Stromal cell of bone marrow (primary cell): ENCODE measurements at regions not wholly inside any gene's neighbourhood (a gene's known extent, or its start where the extent isn't known, plus 50 kb on each side); places are given as distances from the start of the nearest gene placed in this dataset.

Source experiments
- DNase-seq: peaks from one replicate; pipeline ENCODE4 v3.0.0-alpha.2; 2012; ENCODE audit warnings: low read depth

DNA sequence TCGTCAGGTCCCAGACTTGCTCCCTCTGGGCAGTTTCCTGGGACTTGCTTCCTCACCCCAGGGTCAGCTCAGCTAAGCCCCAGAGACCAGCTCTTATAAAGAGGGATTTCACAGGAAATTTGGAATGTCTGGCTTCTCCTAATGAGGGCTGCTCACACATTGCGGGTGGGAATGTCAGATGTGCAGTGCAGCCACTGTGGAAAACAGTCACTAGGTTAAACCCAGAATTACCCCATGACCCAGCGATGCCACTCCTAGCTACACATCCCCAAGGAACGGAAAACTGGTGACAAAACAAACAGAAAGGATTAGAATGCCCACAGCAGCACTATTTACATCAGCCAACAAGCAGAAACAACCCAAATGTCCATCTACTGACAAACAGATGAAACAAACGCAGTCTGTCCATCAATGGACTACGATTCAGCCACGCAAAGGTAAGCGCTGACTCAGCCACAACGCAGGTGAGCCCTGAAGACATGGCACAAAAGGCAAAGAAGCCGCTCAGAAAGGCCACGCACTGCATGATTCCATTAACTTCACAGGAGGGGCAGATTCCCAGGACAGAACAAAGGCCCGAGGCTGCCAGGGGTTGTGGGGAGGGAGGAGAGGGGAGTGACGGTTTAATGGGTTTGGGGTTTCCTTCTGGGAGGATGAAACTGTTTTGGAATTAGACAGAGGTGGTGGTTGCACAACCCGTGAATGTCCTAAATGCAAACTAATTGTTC lies 63.0 kb downstream of the NCOR2 start:
- no peak for DNase-seq

DNA sequence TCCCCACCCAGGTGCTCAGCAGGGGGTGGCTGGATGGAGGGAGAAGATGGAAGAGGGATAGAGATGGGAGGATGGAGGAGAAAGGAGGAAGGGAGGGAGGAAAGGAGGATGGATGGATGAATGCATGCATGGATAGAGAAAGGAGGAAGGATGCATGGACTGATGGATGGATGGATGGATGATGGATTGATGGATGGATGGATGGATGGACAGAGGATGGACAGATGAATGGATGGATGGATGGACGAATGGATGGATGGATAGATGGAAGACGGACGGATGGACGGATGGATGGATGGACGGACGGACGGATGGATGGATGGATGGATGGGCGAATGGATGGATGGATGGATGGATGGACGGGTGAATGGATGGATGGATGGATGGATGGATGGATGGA lies 64.1 kb downstream of the NCOR2 start:
- no peak for DNase-seq

- DNase-seq: no peak
These were observed 65.0 kb downstream of the NCOR2 start for GRCh38 chr12:124502379-124502778.

- DNase-seq: no peak
These were observed 65.6 kb downstream of the NCOR2 start for GRCh38 chr12:124501827-124502226.

DNA sequence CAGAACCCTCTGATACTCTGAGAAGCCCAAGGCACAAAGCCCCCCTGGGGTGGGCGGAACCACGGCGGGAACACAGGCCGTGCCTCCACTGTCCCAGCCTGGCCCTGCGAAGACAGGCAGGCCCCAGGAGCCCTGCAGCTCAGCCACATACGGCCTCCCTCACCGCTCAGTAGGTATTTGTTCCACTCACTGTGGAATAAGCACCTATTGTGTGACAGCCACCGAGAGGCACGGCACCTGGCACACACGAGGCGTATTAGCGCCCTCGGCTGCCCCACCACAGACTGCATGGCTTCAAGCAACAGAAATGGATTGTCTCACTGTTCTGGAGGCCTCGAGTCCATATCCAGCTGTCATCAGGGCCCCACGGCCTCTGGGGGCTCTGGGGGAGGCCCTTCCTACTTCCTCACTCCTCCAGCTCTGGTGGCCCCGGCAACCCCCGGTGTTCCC lies 66.3 kb downstream of the NCOR2 start:
- no peak for DNase-seq

DNA sequence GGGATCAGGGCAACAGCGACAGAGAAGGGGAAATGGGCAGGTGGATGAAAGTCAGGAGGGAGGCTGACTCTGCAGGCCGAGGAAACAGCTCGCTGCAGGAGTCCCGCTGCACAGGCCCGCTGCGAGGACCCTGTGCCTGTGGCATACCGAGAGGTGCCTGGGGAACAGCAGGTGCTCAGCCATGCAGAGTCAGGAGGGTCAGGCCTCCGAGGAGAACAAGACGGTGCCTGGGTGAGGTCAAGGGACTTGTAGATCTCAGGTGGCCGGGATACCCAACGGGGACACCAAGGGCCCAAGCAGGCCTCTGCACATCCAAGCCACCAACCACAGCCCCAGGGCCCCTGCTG lies 67.5 kb downstream of the NCOR2 start:
- no peak for DNase-seq

GRCh38 chr12:124499190-124499753 lies 68.1 kb downstream of the NCOR2 start:
- DNase-seq: no peak

DNA sequence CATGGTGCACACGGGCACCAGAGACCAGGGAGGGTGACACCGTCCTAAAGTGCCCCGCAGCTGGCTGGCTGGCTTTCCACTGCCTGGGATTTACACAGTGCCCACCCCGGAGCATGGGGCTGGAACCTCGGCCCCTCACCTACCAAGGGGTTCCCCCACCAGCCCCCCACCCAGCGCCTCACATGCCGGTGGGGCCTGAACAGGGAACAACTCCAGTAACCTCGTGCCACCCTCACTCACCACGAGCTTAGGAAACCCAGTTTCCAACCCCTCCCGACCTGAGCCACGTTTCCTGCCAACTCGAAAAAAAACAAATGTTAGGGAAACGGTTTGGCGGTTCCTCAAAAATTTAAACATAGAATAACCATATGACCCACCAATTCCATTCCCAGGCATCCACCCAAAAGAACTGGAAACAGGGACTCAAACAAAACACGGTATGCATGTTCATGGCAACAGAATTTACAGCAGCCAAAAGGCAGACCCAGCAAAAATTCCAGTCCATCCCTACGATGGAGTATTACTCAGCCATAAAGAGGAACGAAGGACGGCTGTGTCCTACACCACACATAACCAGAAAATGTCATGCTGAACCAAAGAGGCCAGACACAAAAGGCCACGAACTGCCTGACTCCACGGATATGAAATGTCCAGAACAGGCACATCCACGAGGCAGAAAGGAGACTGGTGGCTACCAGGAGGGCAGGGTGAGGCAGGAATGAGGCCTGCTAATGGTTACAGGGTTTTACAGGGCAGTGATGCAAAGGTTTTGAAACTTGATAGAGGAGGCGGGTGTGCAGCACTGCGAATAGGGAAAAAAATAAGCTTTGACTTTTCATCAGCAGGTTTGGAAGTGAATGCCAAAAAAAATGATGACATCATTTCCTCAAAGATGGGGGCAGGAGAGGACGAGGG lies 68.9 kb downstream of the NCOR2 start:
- DNase-seq: peak; percentile 87

- peak; percentile 88 for DNase-seq
These were observed 69.8 kb downstream of the NCOR2 start for GRCh38 chr12:124497658-124498057.

DNA sequence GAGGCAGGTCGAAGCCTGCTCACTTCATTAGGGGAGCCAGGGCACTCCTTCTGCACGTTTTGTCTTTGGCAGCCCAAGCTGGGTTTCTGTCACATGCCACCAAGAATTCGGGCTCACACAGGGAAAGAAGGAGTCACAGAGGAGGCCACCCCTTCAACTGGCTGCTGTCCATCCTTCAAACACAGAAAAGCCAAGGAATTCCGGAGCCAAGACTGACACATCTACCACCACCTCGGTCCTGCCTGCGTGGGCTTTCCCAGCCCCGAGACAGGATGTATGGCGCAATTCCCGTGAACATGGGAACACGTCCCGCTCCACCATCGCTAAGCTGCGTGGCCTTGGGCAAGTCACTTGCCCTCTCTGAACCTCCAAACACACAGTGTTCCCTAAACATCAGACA lies 70.4 kb downstream of the NCOR2 start:
- peak; percentile 54 for DNase-seq

DNA sequence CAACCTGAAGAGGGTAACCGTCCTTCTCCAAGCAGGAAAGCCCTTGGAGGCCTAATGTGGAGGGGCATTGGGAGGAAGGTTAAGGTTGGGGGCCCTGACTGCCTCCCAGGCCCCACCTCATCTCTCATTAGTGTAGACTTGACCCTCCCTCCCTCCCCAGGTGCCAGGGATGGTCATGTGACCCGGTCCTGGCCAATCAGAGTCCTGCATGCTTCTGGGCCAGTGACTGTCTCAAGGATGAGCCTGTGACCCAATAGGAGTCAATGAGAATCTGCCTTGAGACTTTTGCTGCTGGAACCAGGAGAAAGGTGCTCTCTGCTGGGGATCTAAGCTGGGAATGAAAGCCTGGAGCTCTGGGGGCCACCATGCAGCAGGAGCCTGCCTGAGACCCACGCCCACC lies 70.8 kb downstream of the NCOR2 start:
- no peak for DNase-seq

GRCh38 chr12:124495194-124495983 lies 72.0 kb downstream of the NCOR2 start:
- DNase-seq: no peak

DNA sequence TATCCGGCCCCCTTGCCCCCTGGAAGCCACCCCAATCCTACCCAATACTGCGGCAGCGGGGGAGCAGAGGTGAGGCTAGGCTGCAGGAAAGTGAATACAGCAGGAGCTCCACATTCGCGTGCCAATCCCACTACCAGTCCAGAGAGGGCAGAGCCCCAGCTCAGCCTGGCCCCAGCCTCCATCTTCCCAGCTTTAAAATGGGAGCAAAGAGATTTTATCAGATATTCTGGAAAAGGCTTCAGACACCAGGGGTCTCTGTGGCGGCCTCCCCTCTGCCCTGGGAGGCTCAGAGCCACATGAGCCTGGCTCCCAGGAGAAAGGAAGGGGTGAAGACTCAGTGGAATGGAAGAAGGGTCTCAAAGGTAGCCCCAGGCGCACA lies 72.7 kb downstream of the NCOR2 start:
- DNase-seq: no peak

DNA sequence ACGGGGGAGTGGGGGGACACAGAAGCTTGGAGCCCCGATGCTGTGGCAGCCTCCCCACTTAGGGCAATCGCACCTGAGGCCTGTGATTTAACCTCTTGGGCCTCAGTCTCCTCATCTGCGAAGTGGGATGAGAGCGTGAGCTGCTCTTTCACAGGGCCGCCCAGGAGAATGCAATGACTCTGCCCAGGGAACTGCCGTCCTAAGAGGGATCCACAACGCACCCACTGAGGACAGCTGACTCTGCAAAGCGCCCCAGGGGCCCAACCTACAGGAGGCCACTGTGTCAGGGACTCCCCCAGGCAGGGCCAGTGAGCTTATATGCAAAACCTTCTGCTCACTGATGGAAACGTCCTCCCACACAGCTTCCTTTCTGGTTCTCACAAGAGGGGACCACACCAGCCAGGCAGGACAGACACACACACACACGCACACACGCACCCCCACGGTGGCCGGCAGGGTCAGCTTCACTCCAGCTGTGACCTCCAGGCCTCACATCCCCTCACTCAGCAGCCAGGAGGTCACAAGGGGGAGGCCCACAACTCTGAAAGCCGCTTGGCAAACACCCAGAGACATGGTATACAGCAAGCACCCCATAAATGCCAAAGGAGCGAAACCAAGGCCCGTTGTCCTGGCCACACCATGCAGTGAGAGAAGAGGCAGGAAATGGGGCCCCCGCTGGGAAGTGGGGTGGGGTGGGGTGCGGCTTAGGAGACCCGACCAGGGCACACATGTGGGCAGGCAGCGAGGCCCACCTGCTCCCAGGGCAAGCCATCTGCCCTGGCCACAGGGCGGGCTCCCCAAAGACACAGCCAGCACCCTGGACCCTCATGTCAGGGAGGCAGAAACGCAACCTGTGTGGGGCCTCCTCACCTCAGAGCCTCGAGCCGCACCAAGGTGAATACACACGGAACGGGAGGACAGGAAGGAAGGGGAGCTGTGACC lies 73.3 kb downstream of the NCOR2 start:
- no peak for DNase-seq

DNA sequence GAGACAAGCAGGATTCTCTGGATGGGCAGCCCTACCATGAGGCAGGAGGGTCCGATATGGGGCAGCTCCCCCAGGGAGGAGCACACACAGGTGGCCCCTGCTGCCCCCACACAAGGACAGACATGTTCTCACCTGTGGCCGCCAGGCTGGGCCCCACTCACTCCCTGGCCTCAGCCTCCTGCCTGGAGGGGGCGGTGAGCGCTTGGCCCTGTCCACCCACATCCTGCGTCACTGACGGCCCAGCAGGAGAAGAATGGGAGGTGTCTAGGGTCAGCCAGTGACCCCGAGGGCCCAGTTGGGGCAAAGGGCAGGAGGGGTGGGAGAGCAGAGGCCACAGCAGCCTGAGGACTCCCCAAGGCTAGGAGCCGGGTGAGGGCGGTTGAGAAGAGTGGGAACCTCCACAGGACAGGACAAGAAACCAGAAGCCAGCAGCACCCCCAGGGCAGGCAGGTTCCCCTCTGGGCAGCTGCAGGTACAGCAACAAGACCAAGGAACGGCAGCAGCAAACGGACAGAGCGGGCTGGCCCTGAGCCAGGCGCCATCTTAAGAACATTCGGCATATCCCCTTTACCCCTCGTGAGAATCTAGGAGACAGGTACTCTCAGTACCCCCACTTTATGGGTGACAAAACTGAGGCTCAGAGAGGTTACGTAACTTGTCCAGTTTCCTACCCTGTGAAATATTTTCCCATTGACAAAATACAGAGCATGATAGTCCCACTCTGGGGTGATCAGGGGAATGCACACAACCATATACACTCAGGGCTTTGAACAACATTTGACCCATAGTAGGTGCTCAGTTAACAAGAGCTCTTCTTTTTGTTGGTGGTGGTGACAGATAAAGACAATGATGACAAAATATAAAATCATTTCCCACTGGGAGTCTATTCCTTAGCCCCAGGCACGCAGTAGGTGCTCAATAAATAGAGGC lies 74.3 kb downstream of the NCOR2 start:
- no peak for DNase-seq

DNA sequence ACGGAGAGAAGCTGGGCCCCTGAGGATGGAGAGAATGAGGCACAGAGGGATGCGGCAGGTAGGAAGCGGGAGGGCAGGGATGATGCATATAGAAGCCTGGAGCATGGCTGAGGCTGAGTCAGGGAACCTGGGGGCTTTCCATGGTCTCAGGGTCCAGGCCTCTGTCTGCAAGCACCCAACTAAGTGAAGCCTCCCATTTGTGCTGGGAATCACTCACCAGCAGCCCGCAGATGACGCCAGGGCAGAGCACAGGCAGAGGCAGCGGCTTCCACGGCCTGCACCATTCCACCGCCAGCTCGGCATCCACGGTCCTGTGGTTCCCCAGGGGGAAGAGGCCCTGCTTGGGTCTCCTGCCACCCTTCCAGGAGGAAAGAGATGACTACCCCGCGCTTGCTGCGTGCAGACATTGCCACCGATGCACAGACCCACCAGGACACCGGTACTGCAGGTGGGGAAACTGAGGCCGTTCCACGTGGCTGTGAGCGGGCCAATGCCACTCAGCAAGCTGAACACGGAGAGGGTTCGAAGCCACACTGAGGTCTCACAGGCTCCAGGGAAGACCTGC lies 75.5 kb downstream of the NCOR2 start:
- DNase-seq: no peak

- no peak for DNase-seq
These were observed 76.1 kb downstream of the NCOR2 start for GRCh38 chr12:124491310-124491709.

GRCh38 chr12:124490584-124491305 lies 76.7 kb downstream of the NCOR2 start:
- no peak for DNase-seq
